ENCODE measurements at regions not wholly inside any gene's neighbourhood (a gene's known extent, or its start where the extent isn't known, plus 50 kb on each side); places are given as distances from the start of the nearest gene placed in this dataset.

DNA sequence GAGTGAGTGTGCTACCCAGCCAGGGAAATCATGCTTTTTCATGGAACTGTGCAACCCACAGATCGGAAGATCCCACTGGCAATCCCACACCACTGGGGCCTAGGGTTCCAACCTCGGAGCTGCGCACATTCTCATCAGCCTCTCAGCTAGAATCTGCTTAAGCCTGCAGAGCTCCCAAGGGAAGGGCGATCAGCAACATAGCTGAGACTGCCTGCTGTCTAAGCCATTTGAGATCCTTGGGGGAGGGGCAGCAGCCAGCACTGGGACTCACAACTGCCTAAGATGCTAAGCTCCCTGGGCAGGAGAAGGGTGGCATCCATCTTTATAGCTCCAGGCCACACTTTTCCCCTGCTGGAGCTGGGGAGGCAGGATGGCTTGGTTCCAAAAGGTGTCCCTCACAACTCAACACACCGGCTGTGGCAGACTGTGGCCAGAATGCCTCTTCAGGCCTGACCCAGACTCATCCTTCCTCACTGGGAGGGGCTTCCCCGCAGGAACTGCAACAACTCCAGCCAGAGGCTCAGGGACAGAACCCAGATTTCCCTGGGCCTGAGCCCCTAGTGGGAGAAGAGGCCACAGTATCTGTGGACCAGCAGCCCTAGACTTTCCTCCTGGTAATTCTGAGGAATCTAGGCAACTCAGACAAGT is 1133.3 kb upstream of the PIK3C3 start:
- TF ChIP-seq, protein P1, sequence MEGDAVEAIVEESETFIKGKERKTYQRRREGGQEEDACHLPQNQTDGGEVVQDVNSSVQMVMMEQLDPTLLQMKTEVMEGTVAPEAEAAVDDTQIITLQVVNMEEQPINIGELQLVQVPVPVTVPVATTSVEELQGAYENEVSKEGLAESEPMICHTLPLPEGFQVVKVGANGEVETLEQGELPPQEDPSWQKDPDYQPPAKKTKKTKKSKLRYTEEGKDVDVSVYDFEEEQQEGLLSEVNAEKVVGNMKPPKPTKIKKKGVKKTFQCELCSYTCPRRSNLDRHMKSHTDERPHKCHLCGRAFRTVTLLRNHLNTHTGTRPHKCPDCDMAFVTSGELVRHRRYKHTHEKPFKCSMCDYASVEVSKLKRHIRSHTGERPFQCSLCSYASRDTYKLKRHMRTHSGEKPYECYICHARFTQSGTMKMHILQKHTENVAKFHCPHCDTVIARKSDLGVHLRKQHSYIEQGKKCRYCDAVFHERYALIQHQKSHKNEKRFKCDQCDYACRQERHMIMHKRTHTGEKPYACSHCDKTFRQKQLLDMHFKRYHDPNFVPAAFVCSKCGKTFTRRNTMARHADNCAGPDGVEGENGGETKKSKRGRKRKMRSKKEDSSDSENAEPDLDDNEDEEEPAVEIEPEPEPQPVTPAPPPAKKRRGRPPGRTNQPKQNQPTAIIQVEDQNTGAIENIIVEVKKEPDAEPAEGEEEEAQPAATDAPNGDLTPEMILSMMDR (IDR thresholded peaks at IDR 0.05), result no peak
- no peak for TF ChIP-seq EZH2 (IDR thresholded peaks at IDR 0.05)
